IMR-90 (cell line): ENCODE measurements at regions not wholly inside any gene's neighbourhood (a gene's known extent, or its start where the extent isn't known, plus 50 kb on each side); places are given as distances from the start of the nearest gene placed in this dataset.

Experiments used
- BHLHE40 ChIP-seq: fragments of 150-350 bp; IDR thresholded peaks from 2 replicates; pipeline ENCODE4 v1.6.1; 2016; ENCODE audit warnings: mild to moderate bottlenecking, low read depth, low read length
- CEBPB ChIP-seq: IDR thresholded peaks from 2 replicates; pipeline ENCODE4 v1.6.1; 2012; ENCODE audit warnings: low read depth, low read length, improper control_type of control experiment
- CHD1 ChIP-seq: IDR thresholded peaks from 2 replicates; pipeline ENCODE4 v1.6.1; 2012; ENCODE audit warnings: low read depth, low read length, improper control_type of control experiment
- CTCF ChIP-seq: conservative IDR thresholded peaks from 2 replicates; pipeline ENCODE4 v1.5.1; 2012; ENCODE audit warnings: mild to moderate bottlenecking, low read depth, low read length, improper control_type of control experiment
- MAFK ChIP-seq: IDR thresholded peaks from 2 replicates; pipeline ENCODE4 v1.6.1; 2012; ENCODE audit warnings: low read depth, low read length, improper control_type of control experiment
- MXI1 ChIP-seq: IDR thresholded peaks from 2 replicates; pipeline ENCODE4 v1.6.1; 2012; ENCODE audit warnings: low read depth, mild to moderate bottlenecking, low read length, moderate library complexity, borderline replicate concordance
- NFE2L2 ChIP-seq: fragments of 150-350 bp; IDR thresholded peaks from 2 replicates; pipeline ENCODE4 v1.6.1; 2016; ENCODE audit warnings: low read depth, mild to moderate bottlenecking, low read length
- POLR2A ChIP-seq: IDR thresholded peaks from 2 replicates; pipeline ENCODE4 v1.6.1; 2012; ENCODE audit warnings: mild to moderate bottlenecking, low read depth, low read length
- RAD21 ChIP-seq: IDR thresholded peaks from 2 replicates; pipeline ENCODE4 v1.6.1; 2012; ENCODE audit warnings: low read length, improper control_type of control experiment
- TF ChIP-seq, protein P1 (sequence below): fragments of 150-350 bp; IDR thresholded peaks from 2 replicates; pipeline ENCODE4 v1.6.1; 2017; ENCODE audit warnings: mild to moderate bottlenecking, antibody characterized with exemption, low read length, low read depth
- TF ChIP-seq, protein P2 (sequence below): fragments of 150-350 bp; IDR thresholded peaks from 2 replicates; pipeline ENCODE4 v1.6.1; 2016; ENCODE audit warnings: low read depth, mild to moderate bottlenecking, low read length, moderate library complexity, borderline replicate concordance

DNA sequence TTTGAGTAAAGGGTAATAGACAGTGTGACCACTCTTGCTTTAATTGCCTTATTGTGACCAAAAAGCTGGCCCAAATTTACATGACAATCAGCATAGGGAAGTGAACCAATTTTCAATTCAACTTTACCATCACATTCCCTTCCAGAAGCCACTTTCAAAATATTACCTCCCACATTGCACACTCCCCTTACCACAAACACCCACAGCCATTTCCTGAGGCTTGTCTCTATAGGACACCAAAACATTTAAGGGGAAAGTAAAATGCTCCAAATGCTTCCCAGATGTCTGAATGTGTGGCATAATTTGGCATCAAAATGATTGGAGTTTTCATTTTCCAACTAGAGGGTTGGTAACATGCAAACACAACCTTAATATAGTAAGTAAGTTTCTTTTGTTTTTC is 616.1 kb downstream of the SLC4A3 start:
- TF ChIP-seq CTCF = no peak
- no peak for TF ChIP-seq MAFK
- TF ChIP-seq POLR2A = no peak
- TF ChIP-seq RAD21 = no peak
- no peak for TF ChIP-seq CEBPB
- no peak for TF ChIP-seq BHLHE40
- TF ChIP-seq, protein P1, sequence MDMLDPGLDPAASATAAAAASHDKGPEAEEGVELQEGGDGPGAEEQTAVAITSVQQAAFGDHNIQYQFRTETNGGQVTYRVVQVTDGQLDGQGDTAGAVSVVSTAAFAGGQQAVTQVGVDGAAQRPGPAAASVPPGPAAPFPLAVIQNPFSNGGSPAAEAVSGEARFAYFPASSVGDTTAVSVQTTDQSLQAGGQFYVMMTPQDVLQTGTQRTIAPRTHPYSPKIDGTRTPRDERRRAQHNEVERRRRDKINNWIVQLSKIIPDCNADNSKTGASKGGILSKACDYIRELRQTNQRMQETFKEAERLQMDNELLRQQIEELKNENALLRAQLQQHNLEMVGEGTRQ = no peak
- TF ChIP-seq CHD1 = no peak
- no peak for TF ChIP-seq MXI1
- TF ChIP-seq NFE2L2 = no peak
- TF ChIP-seq, protein P2, sequence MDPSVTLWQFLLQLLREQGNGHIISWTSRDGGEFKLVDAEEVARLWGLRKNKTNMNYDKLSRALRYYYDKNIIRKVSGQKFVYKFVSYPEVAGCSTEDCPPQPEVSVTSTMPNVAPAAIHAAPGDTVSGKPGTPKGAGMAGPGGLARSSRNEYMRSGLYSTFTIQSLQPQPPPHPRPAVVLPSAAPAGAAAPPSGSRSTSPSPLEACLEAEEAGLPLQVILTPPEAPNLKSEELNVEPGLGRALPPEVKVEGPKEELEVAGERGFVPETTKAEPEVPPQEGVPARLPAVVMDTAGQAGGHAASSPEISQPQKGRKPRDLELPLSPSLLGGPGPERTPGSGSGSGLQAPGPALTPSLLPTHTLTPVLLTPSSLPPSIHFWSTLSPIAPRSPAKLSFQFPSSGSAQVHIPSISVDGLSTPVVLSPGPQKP = no peak
